ENCODE measurements at regions not wholly inside any gene's neighbourhood (a gene's known extent, or its start where the extent isn't known, plus 50 kb on each side); places are given as distances from the start of the nearest gene placed in this dataset.

GRCh38 chr14:71311061-71311460, 403.8 kb downstream of the PCNX1 start:
- H3K27ac Mint-ChIP-seq, result no peak overlapping the region
- 88% methylated on average over 9 of the region's 10 CpGs for WGBS (ENCODE audit: insufficient coverage)
- peaks cover 0 to 3% of the 10 kb centered on the region in 2 donors for H3K9me3 Mint-ChIP-seq
- Histone ChIP-seq H3K27ac (ENCODE audit: low read length) (no peak overlapping the region), H3K27me3 (ENCODE audit: control insufficient read depth, insufficient read depth, low read length) (no peaks in the 10 kb centered on the region), H3K4me1 (ENCODE audit: control insufficient read depth, insufficient read depth, low read length) (no peaks in the 10 kb centered on the region), H3K9me3 (ENCODE audit: control insufficient read depth, insufficient read depth, low read length) (no peaks in the 10 kb centered on the region), H3K4me3 (ENCODE audit: low read length) (no peak overlapping the region), H3K36me3 (ENCODE audit: control insufficient read depth, insufficient read depth, low read length) (no peaks in the 10 kb centered on the region)
- DNase-seq, result no peak
- intact Hi-C loops (cut with micrococcal nuclease), result no loop called here
- ATAC-seq, result no peak
- H3K36me3 Mint-ChIP-seq, result peaks cover 8% of the 10 kb centered on the region
- H3K4me1 Mint-ChIP-seq, result no peaks in the 10 kb centered on the region
- TF ChIP-seq CTCF (IDR thresholded peaks at IDR 0.05), result no peak
- H3K27me3 Mint-ChIP-seq (ENCODE audit: low read depth in 2 of 2), result peaks cover 34 to 61% of the 10 kb centered on the region in 2 donors
- H3K4me3 Mint-ChIP-seq, result no peak overlapping the region

GRCh38 chr14:71314717-71315116, 407.5 kb downstream of the PCNX1 start:
- H3K4me3 ChIP-seq (ENCODE audit: low read length), result no peak overlapping the region
- no peak overlapping the region for H3K27ac Mint-ChIP-seq
- no peak overlapping the region for H3K4me3 Mint-ChIP-seq
- ATAC-seq, result no peak
- peaks cover 4 to 5% of the 10 kb centered on the region in 2 donors for H3K4me1 Mint-ChIP-seq
- TF ChIP-seq CTCF (IDR thresholded peaks at IDR 0.05), result no peak
- intact Hi-C loops (cut with micrococcal nuclease), result no loop called here
- no peaks in the 10 kb centered on the region for H3K36me3 ChIP-seq (ENCODE audit: control insufficient read depth, insufficient read depth, low read length)
- H3K27ac ChIP-seq (ENCODE audit: low read length), result no peak overlapping the region
- H3K36me3 Mint-ChIP-seq, result peaks cover 8% of the 10 kb centered on the region
- H3K4me1 ChIP-seq (ENCODE audit: control insufficient read depth, insufficient read depth, low read length), result peaks cover 3% of the 10 kb centered on the region
- H3K9me3 Mint-ChIP-seq, result peaks cover 0 to 3% of the 10 kb centered on the region in 2 donors
- H3K9me3 ChIP-seq (ENCODE audit: control insufficient read depth, insufficient read depth, low read length), result no peaks in the 10 kb centered on the region
- no peaks in the 10 kb centered on the region for H3K27me3 ChIP-seq (ENCODE audit: control insufficient read depth, insufficient read depth, low read length)
- peaks cover 21 to 35% of the 10 kb centered on the region in 2 donors for H3K27me3 Mint-ChIP-seq (ENCODE audit: low read depth in 2 of 2)
- no peak for DNase-seq
- WGBS (ENCODE audit: insufficient coverage), result 98% methylated on average over 2 of the region's 2 CpGs

- no peak overlapping the region for H3K4me3 ChIP-seq (ENCODE audit: low read length)
- Mint-ChIP-seq H3K27me3 (ENCODE audit: low read depth in 2 of 2) (peaks cover 13 to 24% of the 10 kb centered on the region in 2 donors), H3K9me3 (peaks cover 0 to 3% of the 10 kb centered on the region in 2 donors), H3K4me1 (peaks cover 23 to 24% of the 10 kb centered on the region in 2 donors), H3K36me3 (peaks cover 8% of the 10 kb centered on the region), H3K4me3 (no peak overlapping the region), H3K27ac (peak overlapping the region; percentile 2 to 46)
- TF ChIP-seq CTCF (IDR thresholded peaks at IDR 0.05), result no peak
- no peak overlapping the region for H3K27ac ChIP-seq (ENCODE audit: low read length)
- H3K4me1 ChIP-seq (ENCODE audit: control insufficient read depth, insufficient read depth, low read length), result peaks cover 12% of the 10 kb centered on the region
- no peaks in the 10 kb centered on the region for H3K36me3 ChIP-seq (ENCODE audit: control insufficient read depth, insufficient read depth, low read length)
- no peak for ATAC-seq
- no peak for DNase-seq
- intact Hi-C loops (cut with micrococcal nuclease), result no loop called here
- 95% methylated on average over 4 of the region's 4 CpGs for WGBS (ENCODE audit: insufficient coverage)
- H3K9me3 ChIP-seq (ENCODE audit: control insufficient read depth, insufficient read depth, low read length), result no peaks in the 10 kb centered on the region
- no peaks in the 10 kb centered on the region for H3K27me3 ChIP-seq (ENCODE audit: control insufficient read depth, insufficient read depth, low read length)
These were observed 410.3 kb downstream of the PCNX1 start for GRCh38 chr14:71317385-71318096.

- intact Hi-C loops (cut with micrococcal nuclease), result no loop called here
- H3K9me3 ChIP-seq (ENCODE audit: control insufficient read depth, insufficient read depth, low read length), result no peaks in the 10 kb centered on the region
- no peak for ATAC-seq
These were observed 410.8 kb downstream of the PCNX1 start for GRCh38 chr14:71318097-71318459.

More at GRCh38 chr14:71318097-71318459, 410.8 kb downstream of the PCNX1 start:
- no peak overlapping the region for H3K4me3 ChIP-seq (ENCODE audit: low read length)
- WGBS (ENCODE audit: insufficient coverage), result 91% methylated on average over 1 of the region's 2 CpGs
- Mint-ChIP-seq H3K27me3 (ENCODE audit: low read depth in 2 of 2) (peaks cover 13 to 19% of the 10 kb centered on the region in 2 donors), H3K4me1 (peaks cover 28 to 29% of the 10 kb centered on the region in 2 donors), H3K27ac (no peak overlapping the region), H3K9me3 (peaks cover 0 to 3% of the 10 kb centered on the region in 2 donors), H3K4me3 (no peak overlapping the region), H3K36me3 (peaks cover 6% of the 10 kb centered on the region)
- no peaks in the 10 kb centered on the region for H3K36me3 ChIP-seq (ENCODE audit: control insufficient read depth, insufficient read depth, low read length)
- H3K27ac ChIP-seq (ENCODE audit: low read length), result no peak overlapping the region
- H3K27me3 ChIP-seq (ENCODE audit: control insufficient read depth, insufficient read depth, low read length), result no peaks in the 10 kb centered on the region
- no peak for TF ChIP-seq CTCF (IDR thresholded peaks at IDR 0.05)
- peaks cover 12% of the 10 kb centered on the region for H3K4me1 ChIP-seq (ENCODE audit: control insufficient read depth, insufficient read depth, low read length)
- DNase-seq, result no peak
